ENCODE measurements at regions not wholly inside any gene's neighbourhood (a gene's known extent, or its start where the extent isn't known, plus 50 kb on each side); places are given as distances from the start of the nearest gene placed in this dataset.

DNA sequence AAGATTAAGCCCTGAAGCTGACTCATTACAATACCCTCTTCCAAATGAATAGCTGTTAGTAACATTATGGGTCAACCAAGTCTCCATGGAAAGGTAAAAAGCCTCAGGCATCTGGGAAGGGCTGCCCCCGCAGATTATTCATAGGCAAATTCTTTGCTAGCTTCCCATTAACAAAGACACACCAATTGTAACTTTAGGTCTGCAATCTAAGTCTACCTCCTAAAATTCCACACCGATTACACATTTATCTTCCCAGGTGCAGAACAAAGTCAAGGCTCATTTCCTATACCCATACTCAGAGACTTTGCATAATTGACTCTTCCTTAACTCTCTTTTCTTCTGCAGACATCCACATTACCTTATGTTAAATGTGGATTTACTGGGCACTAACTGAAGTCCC, 826.3 kb upstream of the MBL2 start:
- TF ChIP-seq, protein P1, sequence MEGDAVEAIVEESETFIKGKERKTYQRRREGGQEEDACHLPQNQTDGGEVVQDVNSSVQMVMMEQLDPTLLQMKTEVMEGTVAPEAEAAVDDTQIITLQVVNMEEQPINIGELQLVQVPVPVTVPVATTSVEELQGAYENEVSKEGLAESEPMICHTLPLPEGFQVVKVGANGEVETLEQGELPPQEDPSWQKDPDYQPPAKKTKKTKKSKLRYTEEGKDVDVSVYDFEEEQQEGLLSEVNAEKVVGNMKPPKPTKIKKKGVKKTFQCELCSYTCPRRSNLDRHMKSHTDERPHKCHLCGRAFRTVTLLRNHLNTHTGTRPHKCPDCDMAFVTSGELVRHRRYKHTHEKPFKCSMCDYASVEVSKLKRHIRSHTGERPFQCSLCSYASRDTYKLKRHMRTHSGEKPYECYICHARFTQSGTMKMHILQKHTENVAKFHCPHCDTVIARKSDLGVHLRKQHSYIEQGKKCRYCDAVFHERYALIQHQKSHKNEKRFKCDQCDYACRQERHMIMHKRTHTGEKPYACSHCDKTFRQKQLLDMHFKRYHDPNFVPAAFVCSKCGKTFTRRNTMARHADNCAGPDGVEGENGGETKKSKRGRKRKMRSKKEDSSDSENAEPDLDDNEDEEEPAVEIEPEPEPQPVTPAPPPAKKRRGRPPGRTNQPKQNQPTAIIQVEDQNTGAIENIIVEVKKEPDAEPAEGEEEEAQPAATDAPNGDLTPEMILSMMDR (IDR thresholded peaks at IDR 0.05; ENCODE audit: borderline replicate concordance, extremely low read depth, low read length, poor library complexity, severe bottlenecking) = no peak
- TF ChIP-seq EZH2 (IDR thresholded peaks at IDR 0.05; ENCODE audit: borderline replicate concordance, low read depth, low read length, severe bottlenecking) = no peak
